Lower leg skin (tissue), 3 donors: ENCODE measurements at regions not wholly inside any gene's neighbourhood (a gene's known extent, or its start where the extent isn't known, plus 50 kb on each side); places are given as distances from the start of the nearest gene placed in this dataset.

Source experiments
- CTCF ChIP-seq, 3 donors: fragments of 450-650 bp; IDR thresholded peaks; one replicate each; pipeline ENCODE4 v1.5.1; 2016; ENCODE audit warnings: antibody characterized with exemption in 3 of 3, mild to moderate bottlenecking in 3 of 3, moderate library complexity in 2 of 3
- POLR2A ChIP-seq, 2 donors: fragments of 450-650 bp; IDR thresholded peaks; one replicate each; pipeline ENCODE4 v1.6.1; 2016 to 2017; ENCODE audit warnings: antibody characterized with exemption in 2 of 2, mild to moderate bottlenecking in 1 of 2, moderate library complexity in 1 of 2

DNA sequence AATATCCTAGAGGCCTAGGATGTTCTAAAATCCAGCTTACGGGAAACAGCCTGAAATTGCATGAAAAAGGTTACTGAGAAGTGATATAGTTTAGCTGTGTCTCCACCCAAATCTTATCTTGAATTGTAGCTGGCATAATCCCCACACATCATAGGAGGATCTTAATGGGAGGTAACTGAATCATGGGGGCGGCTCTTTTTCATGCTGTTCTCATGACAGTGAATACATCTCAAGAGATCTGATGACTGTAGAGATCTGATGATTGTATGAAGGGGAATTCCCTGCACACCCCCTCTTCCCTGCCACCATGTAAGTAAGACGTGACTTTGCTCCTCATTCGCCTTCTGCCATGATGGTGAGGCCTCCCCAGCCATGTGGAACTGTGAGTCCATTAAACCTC is 385.6 kb upstream of the ID2 start:
- TF ChIP-seq POLR2A (IDR thresholded peaks at IDR 0.05) (no peak), CTCF (IDR thresholded peaks at IDR 0.05) (no peak)
